Glutamatergic neuron (in vitro differentiated cells): ENCODE measurements at regions not wholly inside any gene's neighbourhood (a gene's known extent, or its start where the extent isn't known, plus 50 kb on each side); places are given as distances from the start of the nearest gene placed in this dataset.

ENCODE experiments used
- DNase-seq: peaks from one replicate; pipeline ENCODE4 v3.0.0; 2022
- H3K27ac Mint-ChIP-seq: one replicate; pipeline ENCODE4 v1.8.0; 2020; ENCODE audit warnings: mild to moderate bottlenecking, mixed read lengths, inconsistent platforms; ENCODE audit not compliant: unreplicated experiment
- H3K27me3 Mint-ChIP-seq: one replicate; pipeline ENCODE4 v1.8.0; 2020; ENCODE audit warnings: mild to moderate bottlenecking, moderate library complexity, mixed read lengths, inconsistent platforms; ENCODE audit not compliant: unreplicated experiment
- H3K36me3 Mint-ChIP-seq: one replicate; pipeline ENCODE4 v1.8.0; 2020; ENCODE audit warnings: mild to moderate bottlenecking, mixed read lengths, inconsistent platforms; ENCODE audit not compliant: unreplicated experiment
- H3K4me1 Mint-ChIP-seq: one replicate; pipeline ENCODE4 v1.8.0; 2020; ENCODE audit warnings: mild to moderate bottlenecking, low read depth, mixed read lengths, inconsistent platforms; ENCODE audit not compliant: unreplicated experiment
- H3K4me3 Mint-ChIP-seq: one replicate; pipeline ENCODE4 v1.8.0; 2020; ENCODE audit warnings: mild to moderate bottlenecking, mixed read lengths, inconsistent platforms; ENCODE audit not compliant: unreplicated experiment
- H3K9me3 Mint-ChIP-seq: one replicate; pipeline ENCODE4 v1.8.0; 2020; ENCODE audit warnings: mild to moderate bottlenecking, moderate library complexity, mixed read lengths, inconsistent platforms; ENCODE audit not compliant: unreplicated experiment
- TF ChIP-seq, protein P1 (sequence below): fragments of 200-600 bp; sonication (generic); IDR thresholded peaks from one replicate; pipeline ENCODE4 v1.5.0; 2021; ENCODE audit not compliant: partially characterized antibody, unreplicated experiment

GRCh38 chr22:48104102-48104738 lies 1341.8 kb downstream of the TBC1D22A start:
- TF ChIP-seq, protein P1, sequence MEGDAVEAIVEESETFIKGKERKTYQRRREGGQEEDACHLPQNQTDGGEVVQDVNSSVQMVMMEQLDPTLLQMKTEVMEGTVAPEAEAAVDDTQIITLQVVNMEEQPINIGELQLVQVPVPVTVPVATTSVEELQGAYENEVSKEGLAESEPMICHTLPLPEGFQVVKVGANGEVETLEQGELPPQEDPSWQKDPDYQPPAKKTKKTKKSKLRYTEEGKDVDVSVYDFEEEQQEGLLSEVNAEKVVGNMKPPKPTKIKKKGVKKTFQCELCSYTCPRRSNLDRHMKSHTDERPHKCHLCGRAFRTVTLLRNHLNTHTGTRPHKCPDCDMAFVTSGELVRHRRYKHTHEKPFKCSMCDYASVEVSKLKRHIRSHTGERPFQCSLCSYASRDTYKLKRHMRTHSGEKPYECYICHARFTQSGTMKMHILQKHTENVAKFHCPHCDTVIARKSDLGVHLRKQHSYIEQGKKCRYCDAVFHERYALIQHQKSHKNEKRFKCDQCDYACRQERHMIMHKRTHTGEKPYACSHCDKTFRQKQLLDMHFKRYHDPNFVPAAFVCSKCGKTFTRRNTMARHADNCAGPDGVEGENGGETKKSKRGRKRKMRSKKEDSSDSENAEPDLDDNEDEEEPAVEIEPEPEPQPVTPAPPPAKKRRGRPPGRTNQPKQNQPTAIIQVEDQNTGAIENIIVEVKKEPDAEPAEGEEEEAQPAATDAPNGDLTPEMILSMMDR: no peak
- no peak for DNase-seq
- Mint-ChIP-seq H3K36me3 (no peaks in the 10 kb centered on the region), H3K27ac (no peak overlapping the region), H3K4me3 (no peak overlapping the region), H3K9me3 (peaks cover 27% of the 10 kb centered on the region), H3K27me3 (peaks cover 5% of the 10 kb centered on the region), H3K4me1 (no peaks in the 10 kb centered on the region)

DNA sequence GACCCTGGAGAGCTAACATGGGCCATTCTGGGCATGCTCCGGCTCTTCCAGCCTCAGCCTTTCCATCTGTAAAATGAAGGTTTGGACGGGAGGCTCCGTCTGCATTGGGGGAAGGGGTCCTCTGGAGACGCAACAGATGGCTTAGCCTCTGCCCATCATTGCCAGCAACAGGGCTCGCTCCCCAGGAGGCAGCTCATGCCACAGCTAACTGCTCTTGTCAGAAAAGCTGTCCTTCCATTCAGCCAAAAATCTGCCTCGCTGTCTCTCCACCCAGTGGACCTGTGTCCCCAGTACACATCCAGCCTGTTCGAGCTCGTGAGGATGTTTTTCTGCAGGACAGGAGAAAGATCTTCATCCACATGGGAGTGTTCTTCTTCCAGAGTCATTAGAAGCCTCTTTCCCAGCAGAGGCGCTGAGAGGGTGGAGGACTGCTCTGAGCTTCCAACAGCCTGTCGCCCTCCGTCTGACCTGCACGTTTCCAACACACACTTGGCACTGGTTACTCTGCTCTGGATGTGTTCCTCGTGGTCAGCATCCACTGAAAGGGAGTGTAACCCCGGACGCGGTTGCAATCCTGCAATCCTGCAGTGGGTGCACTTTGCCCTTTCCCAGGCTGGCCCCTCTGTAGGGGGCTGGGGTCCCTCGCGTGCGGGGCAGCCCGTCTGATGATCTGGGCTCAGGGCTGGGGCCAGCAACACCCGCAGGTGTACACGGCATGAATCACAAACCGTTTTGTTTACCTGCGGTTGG lies 1340.9 kb downstream of the TBC1D22A start:
- Mint-ChIP-seq H3K27me3 (peaks cover 4% of the 10 kb centered on the region), H3K27ac (no peak overlapping the region), H3K36me3 (no peaks in the 10 kb centered on the region), H3K4me1 (no peaks in the 10 kb centered on the region), H3K4me3 (no peak overlapping the region), H3K9me3 (peaks cover 27% of the 10 kb centered on the region)
- TF ChIP-seq, protein P1: no peak
- no peak for DNase-seq

GRCh38 chr22:48102581-48102980 lies 1340.1 kb downstream of the TBC1D22A start:
- Mint-ChIP-seq H3K4me3 (no peak overlapping the region), H3K36me3 (no peaks in the 10 kb centered on the region), H3K27ac (no peak overlapping the region), H3K27me3 (peaks cover 3% of the 10 kb centered on the region), H3K4me1 (no peaks in the 10 kb centered on the region), H3K9me3 (peaks cover 29% of the 10 kb centered on the region)
- DNase-seq: no peak
- TF ChIP-seq, protein P1: no peak

- Mint-ChIP-seq H3K36me3 (no peaks in the 10 kb centered on the region), H3K27me3 (peaks cover 3% of the 10 kb centered on the region), H3K27ac (no peak overlapping the region), H3K9me3 (peaks cover 29% of the 10 kb centered on the region), H3K4me1 (no peaks in the 10 kb centered on the region), H3K4me3 (no peak overlapping the region)
- TF ChIP-seq, protein P1: no peak
- no peak for DNase-seq
Observed at GRCh38 chr22:48101704-48102103, 1339.3 kb downstream of the TBC1D22A start.
